Psoas muscle (tissue), 7 donors: ENCODE measurements at regions not wholly inside any gene's neighbourhood (a gene's known extent, or its start where the extent isn't known, plus 50 kb on each side); places are given as distances from the start of the nearest gene placed in this dataset.

Source experiments
- ATAC-seq, 4 donors: fragments of 200-7000 bp; cut with Tn5 transposase; one replicate each; pipeline ENCODE4 v1.9.1; 2020; ENCODE audit warnings: moderate library complexity in 3 of 4, mild to moderate bottlenecking in 2 of 4
- DNase-seq, 2 donors: peaks; one replicate each; pipeline ENCODE4 v3.0.0-alpha.2; 2020
- H3K27ac ChIP-seq: fragments of 200-600 bp; one replicate; pipeline ENCODE4 v1.8.0; 2022
- H3K27me3 ChIP-seq, 3 donors: fragments of 200-600 bp in 1 of 3; one replicate each; pipeline versions ENCODE4 v1.6.1 to v1.8.0; 2013 to 2022; ENCODE audit warnings: low read length in 2 of 3, mild to moderate bottlenecking in 2 of 3, moderate library complexity in 1 of 3; ENCODE audit not compliant: insufficient read depth in 3 of 3
- H3K36me3 ChIP-seq, 2 donors: fragments of 200-600 bp in 1 of 2; one replicate each; pipeline versions ENCODE4 v1.6.1 to v1.8.0; 2013 to 2022; ENCODE audit warnings: low read depth in 1 of 2, mild to moderate bottlenecking in 1 of 2, moderate library complexity in 1 of 2; ENCODE audit not compliant: insufficient read depth in 1 of 2
- H3K4me1 ChIP-seq: fragments of 200-600 bp; one replicate; pipeline ENCODE4 v1.8.0; 2022
- H3K4me3 ChIP-seq: fragments of 200-600 bp; one replicate; pipeline ENCODE4 v1.8.0; 2022; ENCODE audit warnings: mild to moderate bottlenecking
- H3K9me3 ChIP-seq: fragments of 200-600 bp; one replicate; pipeline ENCODE4 v1.8.0; 2022
- CTCF ChIP-seq: fragments of 200-600 bp; IDR thresholded peaks from one replicate; pipeline ENCODE4 v1.8.0; 2022; ENCODE audit warnings: antibody characterized with exemption
- WGBS, 3 donors: extraction: QIAGEN DNeasy Blood & Tissue Kit; methylation state at CpG; one replicate each; pipeline versions ENCODE4 v1.1.6 to v1.1.7; 2013; 5-methylcytosine and 5-hydroxymethylcytosine counted together
- intact Hi-C, 2 donors: fragments of 100-400 bp; cut with DNase I; formaldehyde crosslinking; loops; one replicate each; pipeline versions ENCODE4 v1.11.0 to v1.14.2; 2022
- donor health status: healthy with polysubstance abuse.
- donor health status: DM: no; HTN: no; CAD: no; lungs with moderate emphysema.
- donor health status: Bipolar disorder and iron deficiency.
- donor health status: healthy.
- donor health status: DM: yes; HTN: yes; CAD: no.
- donor health status: DM: no; HTN: no; CAD: no.
- donor health status: DM: yes; HTN: yes; CAD: no.

GRCh38 chr2:158914731-158915130 lies 53.7 kb upstream of the TANC1 start:
- no peak for TF ChIP-seq CTCF
- no peaks in the 10 kb centered on the region for H3K36me3 ChIP-seq
- no peak overlapping the region for H3K27ac ChIP-seq
- H3K4me1 ChIP-seq, result no peaks in the 10 kb centered on the region
- ATAC-seq (no peak), DNase-seq (no peak)
- intact Hi-C loops, result no loop called here
- no peak overlapping the region for H3K4me3 ChIP-seq
- 77 to 85% (median 82%) methylated on average over 2 of the region's 2 CpGs for WGBS, 3 donors
- no peaks in the 10 kb centered on the region for H3K27me3 ChIP-seq
- H3K9me3 ChIP-seq, result no peaks in the 10 kb centered on the region

- intact Hi-C loops, result no loop called here
- Histone ChIP-seq H3K36me3 (no peaks in the 10 kb centered on the region), H3K9me3 (no peaks in the 10 kb centered on the region), H3K27ac (no peak overlapping the region), H3K4me3 (no peak overlapping the region), H3K27me3 (no peaks in the 10 kb centered on the region), H3K4me1 (no peaks in the 10 kb centered on the region)
- no peak for DNase-seq
- ATAC-seq, result no peak
- no peak for TF ChIP-seq CTCF
- WGBS, 3 donors, result 26 to 36% (median 26%) methylated on average over 2 of the region's 2 CpGs
These were observed 51.3 kb upstream of the TANC1 start for GRCh38 chr2:158917121-158917520.

- H3K4me1 ChIP-seq, result no peaks in the 10 kb centered on the region
- no peak overlapping the region for H3K27ac ChIP-seq
- intact Hi-C loops, result no loop called here
- no peak overlapping the region for H3K4me3 ChIP-seq
- no peak for TF ChIP-seq CTCF
- H3K9me3 ChIP-seq, result no peaks in the 10 kb centered on the region
- ATAC-seq (no peak), DNase-seq (no peak)
- H3K27me3 ChIP-seq, result no peaks in the 10 kb centered on the region
- no peaks in the 10 kb centered on the region for H3K36me3 ChIP-seq
These were observed 50.0 kb upstream of the TANC1 start for GRCh38 chr2:158918452-158918851.
